ENCODE measurements at regions not wholly inside any gene's neighbourhood (a gene's known extent, or its start where the extent isn't known, plus 50 kb on each side); places are given as distances from the start of the nearest gene placed in this dataset.

DNA sequence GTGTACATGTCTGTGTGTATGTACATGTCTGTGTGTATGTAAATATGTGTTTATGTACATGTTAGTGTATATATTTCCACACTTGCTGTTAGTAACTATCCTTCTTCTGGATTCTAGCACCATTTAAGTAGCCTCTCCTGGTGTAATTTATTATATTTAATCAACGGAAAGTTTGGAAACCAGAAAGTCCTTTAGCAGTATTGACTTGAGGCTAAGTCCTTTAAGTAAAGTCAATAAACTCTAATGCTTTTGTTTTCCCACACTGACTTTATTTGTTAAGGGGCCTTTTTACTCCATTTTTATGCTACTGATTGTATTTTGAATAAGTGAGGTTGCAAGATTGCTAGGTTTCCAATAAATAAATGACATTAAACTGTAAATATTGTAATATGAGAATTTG is 876.4 kb upstream of the SEL1L start:
- TF ChIP-seq, protein P1, sequence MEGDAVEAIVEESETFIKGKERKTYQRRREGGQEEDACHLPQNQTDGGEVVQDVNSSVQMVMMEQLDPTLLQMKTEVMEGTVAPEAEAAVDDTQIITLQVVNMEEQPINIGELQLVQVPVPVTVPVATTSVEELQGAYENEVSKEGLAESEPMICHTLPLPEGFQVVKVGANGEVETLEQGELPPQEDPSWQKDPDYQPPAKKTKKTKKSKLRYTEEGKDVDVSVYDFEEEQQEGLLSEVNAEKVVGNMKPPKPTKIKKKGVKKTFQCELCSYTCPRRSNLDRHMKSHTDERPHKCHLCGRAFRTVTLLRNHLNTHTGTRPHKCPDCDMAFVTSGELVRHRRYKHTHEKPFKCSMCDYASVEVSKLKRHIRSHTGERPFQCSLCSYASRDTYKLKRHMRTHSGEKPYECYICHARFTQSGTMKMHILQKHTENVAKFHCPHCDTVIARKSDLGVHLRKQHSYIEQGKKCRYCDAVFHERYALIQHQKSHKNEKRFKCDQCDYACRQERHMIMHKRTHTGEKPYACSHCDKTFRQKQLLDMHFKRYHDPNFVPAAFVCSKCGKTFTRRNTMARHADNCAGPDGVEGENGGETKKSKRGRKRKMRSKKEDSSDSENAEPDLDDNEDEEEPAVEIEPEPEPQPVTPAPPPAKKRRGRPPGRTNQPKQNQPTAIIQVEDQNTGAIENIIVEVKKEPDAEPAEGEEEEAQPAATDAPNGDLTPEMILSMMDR (IDR thresholded peaks at IDR 0.05), result no peak
- no peak for TF ChIP-seq POLR2A (IDR thresholded peaks at IDR 0.05)
